Right renal pelvis (tissue), 4 donors: ENCODE measurements at regions not wholly inside any gene's neighbourhood (a gene's known extent, or its start where the extent isn't known, plus 50 kb on each side); places are given as distances from the start of the nearest gene placed in this dataset.
"Not testable (repeated sequence)": the region's sequence is repeated elsewhere in the genome, so short reads cannot be mapped to it uniquely, and the experiment has no call there.

Experiments used
- DNase-seq, 4 donors: peaks; one replicate each; pipeline ENCODE4 v3.0.0-alpha.2; 2013; ENCODE audit warnings: low read depth in 4 of 4, low spot score in 3 of 4, missing footprints in 1 of 4

- no peak for DNase-seq
These were observed 716.6 kb upstream of the INTU start for GRCh38 chr4:126916049-126916625.

DNA sequence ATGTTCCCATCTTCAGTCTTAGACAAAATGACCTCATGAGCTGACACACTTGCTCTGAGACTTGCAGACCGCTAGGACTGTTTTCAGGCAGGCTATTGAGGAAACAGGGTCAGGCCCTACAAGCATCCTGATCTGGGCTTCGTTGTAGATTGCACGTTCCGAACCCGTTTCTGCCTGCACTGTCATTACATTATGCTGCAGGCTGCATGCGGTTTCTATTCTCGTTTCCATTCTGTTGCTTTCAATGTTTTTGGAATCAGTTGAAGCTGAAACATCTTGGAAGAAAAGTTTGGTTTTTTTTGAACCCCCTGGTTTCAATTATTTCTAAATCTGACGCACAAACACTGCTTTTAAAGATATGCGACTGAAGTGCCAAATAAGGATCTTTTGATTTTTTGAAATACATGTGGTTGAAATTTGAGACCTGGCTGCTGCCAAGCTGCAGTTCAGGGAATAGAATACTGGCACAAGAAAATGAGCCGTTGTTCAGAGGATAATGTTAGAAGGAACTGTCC is 716.1 kb upstream of the INTU start:
- no peak for DNase-seq

GRCh38 chr4:126922328-126922938 is 710.3 kb upstream of the INTU start:
- not testable (repeated sequence) for DNase-seq

- no peak for DNase-seq
These were observed 708.5 kb upstream of the INTU start for GRCh38 chr4:126924237-126924636.

DNA sequence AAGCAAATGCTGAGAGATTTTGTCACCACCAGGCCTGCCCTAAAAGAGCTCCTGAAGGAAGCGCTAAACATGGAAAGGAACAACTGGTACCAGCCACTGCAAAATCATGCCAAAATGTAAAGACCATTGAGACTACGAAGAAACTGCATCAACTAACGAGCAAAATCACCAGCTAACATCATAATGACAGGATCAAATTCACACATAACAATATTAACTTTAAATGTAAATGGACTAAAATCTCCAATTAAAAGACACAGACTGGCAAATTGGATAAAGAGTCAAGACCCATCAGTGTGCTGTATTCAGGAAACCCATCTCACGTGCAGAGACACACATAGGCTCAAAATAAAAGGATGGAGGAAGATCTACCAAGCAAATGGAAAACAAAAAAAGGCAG is 702.7 kb upstream of the INTU start:
- DNase-seq, result not testable (repeated sequence)

GRCh38 chr4:126935801-126936200 is 697.0 kb upstream of the INTU start:
- DNase-seq, result no peak

DNA sequence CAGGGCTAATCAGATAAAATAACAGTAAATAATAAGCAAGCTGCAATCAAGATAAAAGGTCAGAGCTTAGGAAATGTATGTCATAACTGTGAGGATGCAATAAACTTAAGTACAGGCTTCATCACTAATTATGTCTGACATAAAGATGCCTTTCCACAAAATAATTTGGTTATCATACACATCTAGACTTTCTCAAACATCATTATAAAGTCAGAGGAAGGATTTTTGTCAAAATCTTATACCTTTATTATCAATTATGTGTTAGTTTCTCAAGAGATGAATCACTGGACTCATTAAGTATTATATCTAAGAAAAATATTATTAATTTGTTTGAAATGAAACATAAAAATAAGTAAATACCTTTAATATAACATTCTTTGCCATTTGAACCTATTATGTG is 695.4 kb upstream of the INTU start:
- DNase-seq, result no peak

DNA sequence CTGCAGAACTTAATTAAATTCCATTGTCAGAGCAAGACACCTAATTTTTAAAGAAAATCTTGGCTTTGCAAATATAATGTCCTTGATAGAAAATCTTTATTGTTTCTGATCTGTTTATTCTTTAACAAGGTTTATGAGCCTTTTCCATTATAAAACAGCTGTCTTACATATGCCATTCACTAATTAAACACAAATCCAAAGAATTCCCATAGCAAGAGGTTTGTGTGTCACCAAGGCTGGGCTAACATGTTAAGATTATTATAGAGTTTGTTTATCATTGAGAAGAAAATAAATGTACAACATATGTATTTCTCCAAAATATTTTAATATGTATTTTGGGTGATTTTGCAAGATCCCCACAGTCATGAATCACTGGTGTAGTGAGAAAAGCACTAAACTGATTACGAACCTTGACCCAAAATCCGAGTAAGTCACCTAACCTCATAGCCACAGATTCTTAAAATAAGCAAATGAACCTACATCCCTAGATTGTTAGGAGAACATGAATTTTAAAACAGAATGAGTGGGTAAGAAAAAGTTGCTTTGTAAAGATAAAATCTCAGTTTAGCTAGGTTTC is 694.8 kb upstream of the INTU start:
- no peak for DNase-seq

DNA sequence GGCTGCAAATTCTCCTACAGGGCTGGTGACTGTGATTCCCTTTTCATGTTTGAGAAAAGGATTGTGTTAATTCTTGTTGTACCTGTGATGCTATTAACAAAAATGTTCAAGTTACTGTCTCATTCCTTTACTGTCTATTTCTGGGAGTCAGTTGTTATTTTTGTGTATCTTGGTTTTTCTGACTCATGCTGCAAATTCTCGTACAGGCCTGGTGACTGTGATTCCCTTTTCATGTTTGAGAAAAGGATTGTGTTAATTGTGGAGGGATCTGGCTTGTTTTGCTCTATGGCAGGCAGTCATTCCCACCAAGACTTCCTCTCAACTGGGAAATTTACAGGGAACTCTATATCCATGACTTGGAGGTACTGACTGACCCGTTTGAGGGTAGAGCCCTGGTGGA is 693.4 kb upstream of the INTU start:
- DNase-seq, result no peak

- DNase-seq, result no peak
These were observed 685.2 kb upstream of the INTU start for GRCh38 chr4:126947536-126947935.

GRCh38 chr4:126954537-126955291 is 678.0 kb upstream of the INTU start:
- DNase-seq, result no peak

- no peak for DNase-seq
These were observed 677.2 kb upstream of the INTU start for GRCh38 chr4:126955292-126956183.

- DNase-seq, result no peak
These were observed 676.4 kb upstream of the INTU start for GRCh38 chr4:126956184-126956897.

GRCh38 chr4:126957556-126957955 is 675.2 kb upstream of the INTU start:
- no peak for DNase-seq

GRCh38 chr4:126957987-126958386 is 674.8 kb upstream of the INTU start:
- DNase-seq, result no peak

- DNase-seq, result no peak
These were observed 674.3 kb upstream of the INTU start for GRCh38 chr4:126958482-126958881.

- DNase-seq, result no peak
These were observed 673.6 kb upstream of the INTU start for GRCh38 chr4:126959056-126959745.

GRCh38 chr4:126960760-126961159 is 672.0 kb upstream of the INTU start:
- DNase-seq, result no peak

- DNase-seq, result no peak
These were observed 671.1 kb upstream of the INTU start for GRCh38 chr4:126961661-126962060.
